ENCODE measurements at regions not wholly inside any gene's neighbourhood (a gene's known extent, or its start where the extent isn't known, plus 50 kb on each side); places are given as distances from the start of the nearest gene placed in this dataset.
"Not testable (repeated sequence)": the region's sequence is repeated elsewhere in the genome, so short reads cannot be mapped to it uniquely, and the experiment has no call there.

GRCh38 chr5:20865892-20866291 is 877.9 kb upstream of the CDH18 start:
- intact Hi-C loops (cut with micrococcal nuclease), result not testable (repeated sequence)

- intact Hi-C loops (cut with micrococcal nuclease), result no loop called here
Measured at GRCh38 chr5:20833081-20833627, 845.2 kb upstream of the CDH18 start.

- intact Hi-C loops (cut with micrococcal nuclease), result no loop called here
Measured at GRCh38 chr5:20832204-20833080, 844.4 kb upstream of the CDH18 start.

GRCh38 chr5:20825951-20826350 is 838.0 kb upstream of the CDH18 start:
- intact Hi-C loops (cut with micrococcal nuclease), result not testable (repeated sequence)

- intact Hi-C loops (cut with micrococcal nuclease), result not testable (repeated sequence)
Measured at GRCh38 chr5:20797216-20797615, 809.2 kb upstream of the CDH18 start.

- intact Hi-C loops (cut with micrococcal nuclease), result not testable (repeated sequence)
Measured at GRCh38 chr5:20784755-20785154, 796.8 kb upstream of the CDH18 start.

GRCh38 chr5:20783484-20783883 is 795.5 kb upstream of the CDH18 start:
- intact Hi-C loops (cut with micrococcal nuclease), result not testable (repeated sequence)

GRCh38 chr5:20771338-20771737 is 783.3 kb upstream of the CDH18 start:
- intact Hi-C loops (cut with micrococcal nuclease), result not testable (repeated sequence)

GRCh38 chr5:20765074-20765473 is 777.1 kb upstream of the CDH18 start:
- intact Hi-C loops (cut with micrococcal nuclease), result not testable (repeated sequence)

- intact Hi-C loops (cut with micrococcal nuclease), result not testable (repeated sequence)
Measured at GRCh38 chr5:20759459-20759858, 771.5 kb upstream of the CDH18 start.

GRCh38 chr5:20752179-20752578 is 764.2 kb upstream of the CDH18 start:
- intact Hi-C loops (cut with micrococcal nuclease), result not testable (repeated sequence)

GRCh38 chr5:20735715-20736114 is 747.7 kb upstream of the CDH18 start:
- intact Hi-C loops (cut with micrococcal nuclease), result not testable (repeated sequence)

- intact Hi-C loops (cut with micrococcal nuclease), result not testable (repeated sequence)
Measured at GRCh38 chr5:20732223-20732622, 744.2 kb upstream of the CDH18 start.

- intact Hi-C loops (cut with micrococcal nuclease), result not testable (repeated sequence)
Measured at GRCh38 chr5:20721286-20721685, 733.3 kb upstream of the CDH18 start.

GRCh38 chr5:20711520-20712155 is 723.6 kb upstream of the CDH18 start:
- intact Hi-C loops (cut with micrococcal nuclease), result not testable (repeated sequence)

GRCh38 chr5:20707634-20708033 is 719.6 kb upstream of the CDH18 start:
- intact Hi-C loops (cut with micrococcal nuclease), result not testable (repeated sequence)

- intact Hi-C loops (cut with micrococcal nuclease), result no loop called here
Measured at GRCh38 chr5:20694121-20694520, 706.1 kb upstream of the CDH18 start.

- intact Hi-C loops (cut with micrococcal nuclease), result no loop called here
Measured at GRCh38 chr5:20692913-20693312, 704.9 kb upstream of the CDH18 start.

- intact Hi-C loops (cut with micrococcal nuclease), result no loop called here
Measured at GRCh38 chr5:20683241-20683940, 695.4 kb upstream of the CDH18 start.

- intact Hi-C loops (cut with micrococcal nuclease), result no loop called here
Measured at GRCh38 chr5:20680718-20681302, 692.8 kb upstream of the CDH18 start.

- intact Hi-C loops (cut with micrococcal nuclease), result no loop called here
Measured at GRCh38 chr5:20678814-20679298, 690.9 kb upstream of the CDH18 start.
